ENCODE measurements at regions not wholly inside any gene's neighbourhood (a gene's known extent, or its start where the extent isn't known, plus 50 kb on each side); places are given as distances from the start of the nearest gene placed in this dataset.
A peak's percentile ranks its signal among the peaks of the same experiment; 100 is the strongest.

DNA sequence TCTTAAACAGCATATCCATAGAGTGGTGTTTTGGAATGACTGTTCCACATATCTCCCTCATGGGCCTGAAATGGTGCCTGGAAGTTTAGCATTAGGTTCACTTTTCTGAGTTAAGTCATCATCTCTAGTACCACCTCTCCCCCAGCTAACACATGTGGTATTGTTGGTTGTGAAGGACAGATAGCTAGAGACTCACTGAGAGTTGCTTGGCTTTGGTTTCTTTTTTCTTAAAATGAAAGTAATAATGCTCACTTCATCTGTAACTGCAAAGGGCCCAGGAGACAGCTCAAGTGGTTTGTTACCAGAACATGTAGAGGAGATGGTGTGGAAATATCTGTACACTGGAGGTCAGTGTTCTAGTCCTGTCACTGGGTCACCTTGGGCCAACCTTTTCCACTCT is 90.9 kb downstream of the EFNB1 start:
- Histone ChIP-seq H3K9me3 (no peaks in the 10 kb centered on the region), H3K36me3 (ENCODE audit: insufficient read depth in 1 of 2, low read depth in 1 of 2) (no peaks in the 10 kb centered on the region), H3K27me3 (ENCODE audit: insufficient read depth in 3 of 3, low read length in 2 of 3) (peaks cover 0 to 7% (median 0%) of the 10 kb centered on the region in 3 donors), H3K4me1 (no peaks in the 10 kb centered on the region), H3K4me3 (no peak overlapping the region), H3K27ac (no peak overlapping the region)
- TF ChIP-seq, protein P1, sequence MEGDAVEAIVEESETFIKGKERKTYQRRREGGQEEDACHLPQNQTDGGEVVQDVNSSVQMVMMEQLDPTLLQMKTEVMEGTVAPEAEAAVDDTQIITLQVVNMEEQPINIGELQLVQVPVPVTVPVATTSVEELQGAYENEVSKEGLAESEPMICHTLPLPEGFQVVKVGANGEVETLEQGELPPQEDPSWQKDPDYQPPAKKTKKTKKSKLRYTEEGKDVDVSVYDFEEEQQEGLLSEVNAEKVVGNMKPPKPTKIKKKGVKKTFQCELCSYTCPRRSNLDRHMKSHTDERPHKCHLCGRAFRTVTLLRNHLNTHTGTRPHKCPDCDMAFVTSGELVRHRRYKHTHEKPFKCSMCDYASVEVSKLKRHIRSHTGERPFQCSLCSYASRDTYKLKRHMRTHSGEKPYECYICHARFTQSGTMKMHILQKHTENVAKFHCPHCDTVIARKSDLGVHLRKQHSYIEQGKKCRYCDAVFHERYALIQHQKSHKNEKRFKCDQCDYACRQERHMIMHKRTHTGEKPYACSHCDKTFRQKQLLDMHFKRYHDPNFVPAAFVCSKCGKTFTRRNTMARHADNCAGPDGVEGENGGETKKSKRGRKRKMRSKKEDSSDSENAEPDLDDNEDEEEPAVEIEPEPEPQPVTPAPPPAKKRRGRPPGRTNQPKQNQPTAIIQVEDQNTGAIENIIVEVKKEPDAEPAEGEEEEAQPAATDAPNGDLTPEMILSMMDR (IDR thresholded peaks at IDR 0.05): no peak
- no peak for ATAC-seq
- intact Hi-C loops (cut with DNase I): no loop called here
- DNase-seq: no peak

DNA sequence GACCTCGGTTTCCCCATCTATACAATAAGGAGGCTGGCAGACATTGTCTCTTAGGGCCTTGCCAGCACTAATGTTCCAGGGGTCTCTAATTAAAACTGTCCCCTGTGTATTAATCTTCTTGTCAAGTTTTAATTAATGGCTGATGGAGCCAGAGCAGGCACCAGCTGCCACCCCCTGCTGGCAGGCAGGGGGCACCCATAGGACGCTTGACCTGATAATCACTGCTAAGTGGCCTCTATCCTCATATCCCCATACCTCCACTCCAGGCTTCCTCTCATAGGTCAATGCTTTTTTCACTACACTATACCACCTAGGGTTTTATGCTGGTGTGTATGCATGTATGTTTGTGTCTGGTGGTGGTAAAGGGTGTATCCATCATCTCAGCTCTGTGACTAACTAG is 89.4 kb downstream of the EFNB1 start:
- TF ChIP-seq, protein P1 (IDR thresholded peaks at IDR 0.05): no peak
- H3K4me1 ChIP-seq: no peaks in the 10 kb centered on the region
- no peak for DNase-seq
- H3K4me3 ChIP-seq: no peak overlapping the region
- no peak overlapping the region for H3K27ac ChIP-seq
- intact Hi-C loops (cut with DNase I): no loop called here
- no peaks in the 10 kb centered on the region for H3K36me3 ChIP-seq (ENCODE audit: insufficient read depth in 1 of 2, low read depth in 1 of 2)
- WGBS, 3 donors: 59 to 89% (median 86%) methylated on average over 2 of the region's 2 CpGs
- ATAC-seq: peak in 1 of 4 donors; percentile 40
- H3K9me3 ChIP-seq: no peaks in the 10 kb centered on the region
- H3K27me3 ChIP-seq (ENCODE audit: insufficient read depth in 3 of 3, low read length in 2 of 3): peaks cover 0 to 9% (median 0%) of the 10 kb centered on the region in 3 donors

DNA sequence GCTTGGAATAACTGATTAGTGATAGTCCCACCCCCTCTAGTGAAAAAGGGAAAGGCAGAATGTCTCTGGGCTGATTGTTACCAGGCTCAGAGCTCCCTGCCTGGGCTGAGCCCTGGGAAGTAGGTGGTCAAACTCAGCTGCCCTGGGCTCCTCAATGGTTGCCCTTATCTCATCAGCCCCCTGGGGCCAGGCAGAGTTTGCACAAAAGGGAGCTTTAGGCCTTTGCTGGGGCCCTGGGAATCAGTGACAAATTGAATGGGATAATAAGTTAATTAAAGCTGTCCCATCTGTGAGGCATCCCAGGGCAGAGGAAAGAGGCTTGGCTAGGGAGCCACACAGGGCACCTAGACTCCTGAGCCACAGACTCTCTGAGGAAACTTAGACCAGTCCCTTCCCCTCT is 89.0 kb downstream of the EFNB1 start:
- no peaks in the 10 kb centered on the region for H3K4me1 ChIP-seq
- TF ChIP-seq, protein P1 (IDR thresholded peaks at IDR 0.05): no peak

DNA sequence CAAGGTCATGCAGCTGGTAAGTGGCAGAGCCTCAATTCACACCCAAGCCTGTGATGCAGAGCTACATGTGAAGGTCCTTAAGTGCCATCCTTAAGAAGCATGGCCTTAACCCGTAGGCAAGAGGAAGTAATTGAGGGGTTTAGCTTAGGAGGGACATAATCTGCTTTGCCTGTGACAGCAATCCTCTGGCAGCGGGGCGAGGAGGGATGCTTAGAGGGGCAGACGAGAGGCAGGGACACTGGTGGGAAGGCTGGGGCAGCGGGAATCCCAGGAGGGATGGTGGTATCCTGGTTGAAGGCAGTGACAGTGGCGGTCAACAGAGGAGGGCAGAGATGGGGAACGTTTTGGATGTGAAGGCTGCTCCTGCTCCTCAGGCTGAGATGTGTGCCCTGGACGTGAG is 88.1 kb downstream of the EFNB1 start:
- Histone ChIP-seq H3K36me3 (ENCODE audit: insufficient read depth in 1 of 2, low read depth in 1 of 2) (no peaks in the 10 kb centered on the region), H3K27me3 (ENCODE audit: insufficient read depth in 3 of 3, low read length in 2 of 3) (peaks cover 0 to 13% (median 0%) of the 10 kb centered on the region in 3 donors), H3K4me1 (no peaks in the 10 kb centered on the region), H3K27ac (no peak overlapping the region), H3K4me3 (no peak overlapping the region), H3K9me3 (no peaks in the 10 kb centered on the region)
- ATAC-seq (no peak), DNase-seq (no peak)
- intact Hi-C loops (cut with DNase I): no loop called here
- 59 to 92% (median 88%) methylated on average over 6 to 8 of the region's 8 CpGs for WGBS, 3 donors
- TF ChIP-seq, protein P1 (IDR thresholded peaks at IDR 0.05): no peak

More for the DNA sequence above, 89.0 kb downstream of the EFNB1 start:
- intact Hi-C loops (cut with DNase I): no loop called here
- no peaks in the 10 kb centered on the region for H3K36me3 ChIP-seq (ENCODE audit: insufficient read depth in 1 of 2, low read depth in 1 of 2)
- ATAC-seq: no peak
- peaks cover 0 to 5% (median 0%) of the 10 kb centered on the region in 3 donors for H3K27me3 ChIP-seq (ENCODE audit: insufficient read depth in 3 of 3, low read length in 2 of 3)
- no peaks in the 10 kb centered on the region for H3K9me3 ChIP-seq
- no peak overlapping the region for H3K4me3 ChIP-seq
- H3K27ac ChIP-seq: no peak overlapping the region
- DNase-seq: no peak

DNA sequence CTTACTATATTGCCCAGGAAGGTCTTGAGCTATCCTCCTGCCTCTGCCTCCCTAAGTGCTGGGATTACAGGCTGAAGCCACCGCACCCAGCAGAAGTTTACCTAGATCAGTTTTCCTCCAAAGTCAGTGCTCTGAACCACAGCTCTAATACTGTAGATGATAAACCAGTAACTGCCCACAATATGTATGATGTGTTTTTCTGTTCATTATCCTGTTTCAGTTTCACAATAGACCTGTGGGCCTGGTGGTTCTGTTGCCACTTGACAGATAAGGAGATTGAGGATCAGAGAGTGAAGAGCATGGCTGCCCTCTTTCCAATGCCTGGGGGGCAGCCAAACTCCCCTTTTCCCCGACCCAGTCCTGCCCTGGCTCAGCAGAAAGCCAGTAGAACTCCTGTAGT is 87.0 kb downstream of the EFNB1 start:
- Histone ChIP-seq H3K4me1 (no peaks in the 10 kb centered on the region), H3K27ac (no peak overlapping the region), H3K9me3 (no peaks in the 10 kb centered on the region), H3K4me3 (no peak overlapping the region), H3K36me3 (ENCODE audit: insufficient read depth in 1 of 2, low read depth in 1 of 2) (no peaks in the 10 kb centered on the region), H3K27me3 (ENCODE audit: insufficient read depth in 3 of 3, low read length in 2 of 3) (peaks cover 0 to 15% (median 0%) of the 10 kb centered on the region in 3 donors)
- no peak for ATAC-seq
- DNase-seq: no peak
- WGBS, 3 donors: 66 to 80% (median 72%) methylated on average over 2 of the region's 2 CpGs
- intact Hi-C loops (cut with DNase I): no loop called here
- TF ChIP-seq, protein P1 (IDR thresholded peaks at IDR 0.05): no peak

All from psoas muscle (tissue), 7 donors.